ENCODE measurements at regions not wholly inside any gene's neighbourhood (a gene's known extent, or its start where the extent isn't known, plus 50 kb on each side); places are given as distances from the start of the nearest gene placed in this dataset.

GRCh38 chr5:8150791-8151190 lies 281.8 kb downstream of the MTRR start:
- Histone ChIP-seq H3K9ac (ENCODE audit: insufficient read depth, low read length) (no peak overlapping the region), H3K36me3 (ENCODE audit: control insufficient read depth, insufficient read depth, low read length) (no peaks in the 10 kb centered on the region), H4K20me1 (ENCODE audit: control insufficient read depth, extremely low read depth, insufficient read depth, low read length) (no peaks in the 10 kb centered on the region), H3K4me2 (ENCODE audit: extremely low read depth, insufficient read depth, low read length) (no peak overlapping the region), H3K9me3 (ENCODE audit: control insufficient read depth, insufficient read depth, low read depth, low read length) (no peaks in the 10 kb centered on the region), H3K27ac (ENCODE audit: insufficient read depth, low read length) (no peak overlapping the region), H3K4me1 (ENCODE audit: control insufficient read depth, extremely low read depth, insufficient read depth, low read length) (no peaks in the 10 kb centered on the region), H3K4me3 (replicated peaks in 1 of 4; ENCODE audit: control extremely low read depth in 1 of 4, insufficient read depth in 1 of 4, low read depth in 3 of 4, low read length in 4 of 4) (no peak overlapping the region), H2AFZ (ENCODE audit: low read length) (no peak overlapping the region), H3K27me3 (ENCODE audit: control insufficient read depth, insufficient read depth, low read length) (no peaks in the 10 kb centered on the region), H3K79me2 (ENCODE audit: control insufficient read depth, insufficient read depth, low read length) (no peaks in the 10 kb centered on the region)
- no peak for DNase-seq (ENCODE audit: low read depth in 2 of 2)
- TF ChIP-seq EZH2 (IDR thresholded peaks at IDR 0.05; ENCODE audit: low read length, missing control alignments) = no peak
- no peak for TF ChIP-seq CTCF (conservative IDR thresholded peaks at IDR 0.05 in 1 of 2, IDR thresholded peaks at IDR 0.05 in 1 of 2; ENCODE audit: low read depth in 1 of 2, low read length in 2 of 2)

GRCh38 chr5:8156706-8157105 lies 287.8 kb downstream of the MTRR start:
- Histone ChIP-seq H3K4me3 (replicated peaks in 1 of 4; ENCODE audit: control extremely low read depth in 1 of 4, insufficient read depth in 1 of 4, low read depth in 3 of 4, low read length in 4 of 4) (no peak overlapping the region), H3K36me3 (ENCODE audit: control insufficient read depth, insufficient read depth, low read length) (no peaks in the 10 kb centered on the region), H4K20me1 (ENCODE audit: control insufficient read depth, extremely low read depth, insufficient read depth, low read length) (no peaks in the 10 kb centered on the region), H3K27ac (ENCODE audit: insufficient read depth, low read length) (no peak overlapping the region), H3K79me2 (ENCODE audit: control insufficient read depth, insufficient read depth, low read length) (no peaks in the 10 kb centered on the region), H2AFZ (ENCODE audit: low read length) (no peak overlapping the region), H3K9ac (ENCODE audit: insufficient read depth, low read length) (no peak overlapping the region), H3K4me1 (ENCODE audit: control insufficient read depth, extremely low read depth, insufficient read depth, low read length) (no peaks in the 10 kb centered on the region), H3K9me3 (ENCODE audit: control insufficient read depth, insufficient read depth, low read depth, low read length) (no peaks in the 10 kb centered on the region), H3K4me2 (ENCODE audit: extremely low read depth, insufficient read depth, low read length) (no peak overlapping the region), H3K27me3 (ENCODE audit: control insufficient read depth, insufficient read depth, low read length) (no peaks in the 10 kb centered on the region)
- no peak for DNase-seq (ENCODE audit: low read depth in 2 of 2)
- TF ChIP-seq CTCF (conservative IDR thresholded peaks at IDR 0.05 in 1 of 2, IDR thresholded peaks at IDR 0.05 in 1 of 2; ENCODE audit: low read depth in 1 of 2, low read length in 2 of 2) (no peak), EZH2 (IDR thresholded peaks at IDR 0.05; ENCODE audit: low read length, missing control alignments) (no peak)

- Histone ChIP-seq H3K9me3 (ENCODE audit: control insufficient read depth, insufficient read depth, low read depth, low read length) (no peaks in the 10 kb centered on the region), H3K4me2 (ENCODE audit: extremely low read depth, insufficient read depth, low read length) (no peak overlapping the region), H3K27ac (ENCODE audit: insufficient read depth, low read length) (no peak overlapping the region), H3K4me3 (replicated peaks in 1 of 4; ENCODE audit: control extremely low read depth in 1 of 4, insufficient read depth in 1 of 4, low read depth in 3 of 4, low read length in 4 of 4) (no peak overlapping the region), H3K9ac (ENCODE audit: insufficient read depth, low read length) (no peak overlapping the region), H3K79me2 (ENCODE audit: control insufficient read depth, insufficient read depth, low read length) (no peaks in the 10 kb centered on the region), H3K27me3 (ENCODE audit: control insufficient read depth, insufficient read depth, low read length) (no peaks in the 10 kb centered on the region), H3K4me1 (ENCODE audit: control insufficient read depth, extremely low read depth, insufficient read depth, low read length) (no peaks in the 10 kb centered on the region), H3K36me3 (ENCODE audit: control insufficient read depth, insufficient read depth, low read length) (no peaks in the 10 kb centered on the region), H4K20me1 (ENCODE audit: control insufficient read depth, extremely low read depth, insufficient read depth, low read length) (no peaks in the 10 kb centered on the region), H2AFZ (ENCODE audit: low read length) (no peak overlapping the region)
- TF ChIP-seq CTCF (conservative IDR thresholded peaks at IDR 0.05 in 1 of 2, IDR thresholded peaks at IDR 0.05 in 1 of 2; ENCODE audit: low read depth in 1 of 2, low read length in 2 of 2) (no peak), EZH2 (IDR thresholded peaks at IDR 0.05; ENCODE audit: low read length, missing control alignments) (no peak)
- no peak for DNase-seq (ENCODE audit: low read depth in 2 of 2)
Measured at GRCh38 chr5:8157320-8157822, 288.4 kb downstream of the MTRR start.

All from fibroblast of lung (primary cell).